ENCODE measurements at regions not wholly inside any gene's neighbourhood (a gene's known extent, or its start where the extent isn't known, plus 50 kb on each side); places are given as distances from the start of the nearest gene placed in this dataset.

- Histone ChIP-seq H3K9me3 (no peaks in the 10 kb centered on the region), H3K27ac (no peak overlapping the region), H3K27me3 (no peaks in the 10 kb centered on the region), H3K4me1 (no peaks in the 10 kb centered on the region), H3K36me3 (no peaks in the 10 kb centered on the region), H3K4me3 (no peak overlapping the region)
- intact Hi-C loops (cut with DNase I; ENCODE audit: low total_unique reads): no loop called here
- TF ChIP-seq, protein P1, sequence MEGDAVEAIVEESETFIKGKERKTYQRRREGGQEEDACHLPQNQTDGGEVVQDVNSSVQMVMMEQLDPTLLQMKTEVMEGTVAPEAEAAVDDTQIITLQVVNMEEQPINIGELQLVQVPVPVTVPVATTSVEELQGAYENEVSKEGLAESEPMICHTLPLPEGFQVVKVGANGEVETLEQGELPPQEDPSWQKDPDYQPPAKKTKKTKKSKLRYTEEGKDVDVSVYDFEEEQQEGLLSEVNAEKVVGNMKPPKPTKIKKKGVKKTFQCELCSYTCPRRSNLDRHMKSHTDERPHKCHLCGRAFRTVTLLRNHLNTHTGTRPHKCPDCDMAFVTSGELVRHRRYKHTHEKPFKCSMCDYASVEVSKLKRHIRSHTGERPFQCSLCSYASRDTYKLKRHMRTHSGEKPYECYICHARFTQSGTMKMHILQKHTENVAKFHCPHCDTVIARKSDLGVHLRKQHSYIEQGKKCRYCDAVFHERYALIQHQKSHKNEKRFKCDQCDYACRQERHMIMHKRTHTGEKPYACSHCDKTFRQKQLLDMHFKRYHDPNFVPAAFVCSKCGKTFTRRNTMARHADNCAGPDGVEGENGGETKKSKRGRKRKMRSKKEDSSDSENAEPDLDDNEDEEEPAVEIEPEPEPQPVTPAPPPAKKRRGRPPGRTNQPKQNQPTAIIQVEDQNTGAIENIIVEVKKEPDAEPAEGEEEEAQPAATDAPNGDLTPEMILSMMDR (IDR thresholded peaks at IDR 0.05): no peak
- no peak for DNase-seq
Observed at GRCh38 chr4:148787831-148788477, 345.7 kb upstream of the NR3C2 start.

- intact Hi-C loops (cut with DNase I; ENCODE audit: low total_unique reads): no loop called here
- no peak for DNase-seq
- Histone ChIP-seq H3K4me3 (no peak overlapping the region), H3K4me1 (no peaks in the 10 kb centered on the region), H3K27ac (no peak overlapping the region), H3K36me3 (no peaks in the 10 kb centered on the region), H3K27me3 (no peaks in the 10 kb centered on the region), H3K9me3 (no peaks in the 10 kb centered on the region)
- TF ChIP-seq, protein P1 (IDR thresholded peaks at IDR 0.05): no peak
Observed at GRCh38 chr4:148787285-148787684, 345.1 kb upstream of the NR3C2 start.

DNA sequence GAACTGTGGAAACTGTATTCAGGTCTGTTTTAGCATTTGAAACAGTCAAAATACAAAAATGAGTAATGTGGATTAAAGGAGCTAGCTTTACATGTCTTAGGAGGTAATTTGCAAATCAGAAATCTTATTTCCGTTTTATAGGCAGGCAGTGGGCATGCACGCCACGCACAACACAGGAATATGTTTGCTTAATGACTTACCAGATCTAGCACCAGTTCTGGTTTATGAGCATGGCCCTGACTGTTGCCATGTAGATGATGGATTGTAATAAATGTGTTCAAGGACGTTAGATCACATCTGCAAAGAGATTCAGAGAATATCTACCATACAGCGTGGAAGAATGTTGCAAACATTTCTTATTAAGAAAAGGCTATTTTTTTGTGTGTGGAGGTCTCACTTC lies 344.5 kb upstream of the NR3C2 start:
- Histone ChIP-seq H3K9me3 (no peaks in the 10 kb centered on the region), H3K27me3 (no peaks in the 10 kb centered on the region), H3K27ac (no peak overlapping the region), H3K36me3 (no peaks in the 10 kb centered on the region), H3K4me3 (no peak overlapping the region), H3K4me1 (no peaks in the 10 kb centered on the region)
- no peak for DNase-seq
- TF ChIP-seq, protein P1 (IDR thresholded peaks at IDR 0.05): no peak
- intact Hi-C loops (cut with DNase I; ENCODE audit: low total_unique reads): no loop called here

DNA sequence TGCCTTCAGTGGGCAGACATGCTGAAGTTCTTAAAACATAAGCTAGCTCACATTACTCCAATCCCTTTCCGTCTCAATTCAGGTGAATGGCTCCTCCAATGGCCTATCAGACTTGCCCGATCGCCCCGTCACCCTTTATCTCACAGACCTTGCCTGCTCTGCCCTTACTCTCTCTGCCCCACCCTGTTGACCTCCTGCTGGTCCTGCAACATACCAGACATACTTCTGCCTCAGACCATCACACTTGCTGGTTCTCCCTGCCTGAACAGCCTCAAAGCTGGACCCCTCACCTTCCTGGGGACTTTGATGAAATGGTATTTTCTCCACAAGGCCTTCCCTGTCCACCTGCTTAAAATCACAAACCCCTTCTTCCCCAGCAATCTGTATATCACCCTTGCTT lies 340.1 kb upstream of the NR3C2 start:
- intact Hi-C loops (cut with DNase I; ENCODE audit: low total_unique reads): no loop called here
- Histone ChIP-seq H3K27me3 (no peaks in the 10 kb centered on the region), H3K9me3 (no peaks in the 10 kb centered on the region), H3K4me1 (no peaks in the 10 kb centered on the region), H3K27ac (no peak overlapping the region), H3K4me3 (no peak overlapping the region), H3K36me3 (no peaks in the 10 kb centered on the region)
- DNase-seq: no peak
- TF ChIP-seq, protein P1 (IDR thresholded peaks at IDR 0.05): no peak

DNA sequence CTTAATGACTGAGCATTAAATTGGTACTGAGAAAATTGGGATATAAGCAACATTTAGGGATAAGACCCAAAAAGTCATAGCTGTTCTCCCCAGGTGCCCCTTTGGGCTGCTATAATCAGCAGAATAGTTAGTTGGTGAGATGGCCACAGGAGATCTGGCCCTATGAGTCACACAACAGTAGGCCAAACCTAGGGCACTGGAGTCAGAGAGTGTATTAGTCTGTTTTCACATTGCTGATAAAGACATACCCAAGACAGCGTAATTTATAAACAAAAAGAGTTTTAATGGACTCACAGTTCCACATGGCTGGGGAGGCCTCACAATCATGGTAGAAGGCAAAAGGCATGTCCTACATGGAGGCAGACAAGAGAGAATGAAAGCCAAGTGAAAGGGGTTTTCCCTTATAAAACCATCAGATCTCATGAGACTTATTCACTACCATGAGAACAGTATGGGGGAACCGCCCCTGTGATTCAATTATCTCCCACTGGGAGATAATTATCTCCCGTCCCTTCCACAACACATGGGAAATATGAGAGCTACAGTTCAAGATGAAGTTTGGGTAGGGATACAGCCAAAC lies 338.3 kb upstream of the NR3C2 start:
- H3K36me3 ChIP-seq: no peaks in the 10 kb centered on the region
- no peaks in the 10 kb centered on the region for H3K4me1 ChIP-seq
- no peak for DNase-seq
- no peaks in the 10 kb centered on the region for H3K9me3 ChIP-seq
- no peak overlapping the region for H3K27ac ChIP-seq
- H3K27me3 ChIP-seq: no peaks in the 10 kb centered on the region
- TF ChIP-seq, protein P1 (IDR thresholded peaks at IDR 0.05): no peak
- no peak overlapping the region for H3K4me3 ChIP-seq
- intact Hi-C loops (cut with DNase I; ENCODE audit: low total_unique reads): no loop called here

Data from tibial artery (tissue), 4 donors.